ENCODE measurements at regions not wholly inside any gene's neighbourhood (a gene's known extent, or its start where the extent isn't known, plus 50 kb on each side); places are given as distances from the start of the nearest gene placed in this dataset.

DNA sequence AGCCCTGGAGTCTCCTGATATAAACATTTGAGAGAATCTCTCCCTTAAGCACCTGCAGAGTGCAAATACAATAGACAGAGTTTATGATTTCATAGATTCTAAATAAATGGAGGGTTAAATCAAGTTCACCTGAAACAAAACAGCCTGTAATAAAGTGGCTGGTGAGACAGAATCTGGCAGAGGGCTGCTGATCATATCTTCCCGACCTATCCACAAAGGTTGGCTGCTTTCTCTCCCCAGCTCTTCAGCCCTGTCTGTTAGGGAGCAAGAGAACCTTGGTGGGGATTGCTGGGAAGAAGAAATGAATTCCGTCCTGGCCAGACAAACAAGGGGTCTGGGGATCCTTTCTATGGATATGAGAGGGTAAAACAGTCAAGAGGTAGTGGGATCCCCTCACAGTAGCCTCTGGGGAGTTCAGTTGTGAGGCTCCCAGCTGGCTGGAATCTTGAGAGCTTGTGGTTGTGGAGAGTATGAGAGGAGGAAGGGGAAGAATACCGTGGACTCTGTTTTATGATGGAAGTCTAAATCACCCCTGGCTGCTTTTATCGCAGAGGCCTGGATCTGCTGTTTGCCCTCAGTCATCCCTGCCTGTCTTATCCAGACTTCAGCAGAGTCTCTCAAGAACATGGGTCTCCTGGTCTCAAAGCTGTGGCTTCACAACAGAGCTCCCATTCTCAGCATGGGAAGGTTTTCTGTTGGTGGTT lies 451.3 kb downstream of the NTRK3 start:
- TF ChIP-seq, protein P1, sequence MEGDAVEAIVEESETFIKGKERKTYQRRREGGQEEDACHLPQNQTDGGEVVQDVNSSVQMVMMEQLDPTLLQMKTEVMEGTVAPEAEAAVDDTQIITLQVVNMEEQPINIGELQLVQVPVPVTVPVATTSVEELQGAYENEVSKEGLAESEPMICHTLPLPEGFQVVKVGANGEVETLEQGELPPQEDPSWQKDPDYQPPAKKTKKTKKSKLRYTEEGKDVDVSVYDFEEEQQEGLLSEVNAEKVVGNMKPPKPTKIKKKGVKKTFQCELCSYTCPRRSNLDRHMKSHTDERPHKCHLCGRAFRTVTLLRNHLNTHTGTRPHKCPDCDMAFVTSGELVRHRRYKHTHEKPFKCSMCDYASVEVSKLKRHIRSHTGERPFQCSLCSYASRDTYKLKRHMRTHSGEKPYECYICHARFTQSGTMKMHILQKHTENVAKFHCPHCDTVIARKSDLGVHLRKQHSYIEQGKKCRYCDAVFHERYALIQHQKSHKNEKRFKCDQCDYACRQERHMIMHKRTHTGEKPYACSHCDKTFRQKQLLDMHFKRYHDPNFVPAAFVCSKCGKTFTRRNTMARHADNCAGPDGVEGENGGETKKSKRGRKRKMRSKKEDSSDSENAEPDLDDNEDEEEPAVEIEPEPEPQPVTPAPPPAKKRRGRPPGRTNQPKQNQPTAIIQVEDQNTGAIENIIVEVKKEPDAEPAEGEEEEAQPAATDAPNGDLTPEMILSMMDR (IDR thresholded peaks at IDR 0.05; ENCODE audit: control insufficient read depth, extremely low read depth, insufficient read depth) = no peak
- DNase-seq (ENCODE audit: low read depth) = no peak

DNA sequence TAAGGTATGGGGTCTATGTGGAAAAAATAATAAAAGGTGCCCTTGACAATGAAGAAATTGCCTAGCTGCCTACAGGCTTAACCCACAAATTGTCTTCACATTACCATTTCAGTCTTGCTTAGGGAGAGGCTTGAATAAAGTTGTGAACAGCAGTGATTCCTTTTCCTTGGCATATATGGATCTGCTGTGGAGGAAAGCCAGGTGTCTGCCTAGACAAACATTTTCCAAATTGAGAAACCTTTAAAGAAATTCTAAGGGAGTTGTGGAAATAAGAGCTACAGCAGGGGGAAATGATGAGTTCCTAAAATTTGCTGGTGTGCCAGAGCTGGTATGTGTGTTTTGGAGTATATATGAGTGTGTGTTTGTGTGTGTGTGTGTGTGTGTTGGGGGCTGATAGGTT lies 452.1 kb downstream of the NTRK3 start:
- no peak overlapping the region for H3K4me3 ChIP-seq (ENCODE audit: low read depth, low read length)
- DNase-seq (ENCODE audit: low read depth) = no peak
- TF ChIP-seq, protein P1 (IDR thresholded peaks at IDR 0.05; ENCODE audit: control insufficient read depth, extremely low read depth, insufficient read depth) = no peak

More for the DNA sequence above, 451.3 kb downstream of the NTRK3 start:
- no peak overlapping the region for H3K4me3 ChIP-seq (ENCODE audit: low read depth, low read length)

DNA sequence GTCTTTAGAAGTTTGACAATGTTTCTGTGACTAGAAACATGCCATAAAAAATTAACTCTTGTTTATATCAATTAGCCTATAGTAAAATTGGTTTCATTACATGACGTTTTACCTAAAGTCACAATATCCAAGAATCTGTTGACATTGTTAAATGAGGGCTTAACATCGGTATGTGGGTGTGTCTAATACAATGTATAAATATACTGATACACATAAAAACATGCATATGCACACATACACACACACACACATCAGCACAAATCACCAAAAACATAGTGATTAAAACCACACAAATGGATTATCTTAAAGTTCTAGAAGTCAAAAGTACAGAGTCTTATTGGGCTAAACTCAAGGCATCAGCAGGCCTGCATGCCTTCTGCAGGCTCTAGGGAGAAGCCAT lies 456.7 kb downstream of the NTRK3 start:
- H3K4me3 ChIP-seq (ENCODE audit: low read depth, low read length) = no peak overlapping the region
- no peak for DNase-seq (ENCODE audit: low read depth)
- TF ChIP-seq, protein P1 (IDR thresholded peaks at IDR 0.05; ENCODE audit: control insufficient read depth, extremely low read depth, insufficient read depth) = no peak

DNA sequence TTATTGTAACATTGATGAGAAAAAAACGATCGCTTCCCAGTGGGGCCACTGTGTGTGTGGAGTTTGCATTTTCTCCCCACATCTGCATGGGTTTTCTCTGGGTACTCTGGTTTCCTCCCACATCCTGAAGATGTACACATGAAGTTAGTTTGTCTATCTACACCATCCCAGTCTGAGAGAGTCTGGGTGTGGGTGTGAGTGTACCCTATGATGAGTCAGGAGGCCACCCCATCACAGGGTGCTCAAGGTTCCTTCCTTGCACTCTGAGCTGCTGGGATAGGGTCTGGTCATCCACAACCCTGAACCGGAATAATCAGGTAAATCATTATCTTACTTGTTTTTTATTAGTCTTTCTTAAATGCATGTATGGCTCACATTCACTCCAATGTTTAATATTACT lies 457.1 kb downstream of the NTRK3 start:
- TF ChIP-seq, protein P1 (IDR thresholded peaks at IDR 0.05; ENCODE audit: control insufficient read depth, extremely low read depth, insufficient read depth) = no peak
- no peak for DNase-seq (ENCODE audit: low read depth)
- H3K4me3 ChIP-seq (ENCODE audit: low read depth, low read length) = no peak overlapping the region

DNA sequence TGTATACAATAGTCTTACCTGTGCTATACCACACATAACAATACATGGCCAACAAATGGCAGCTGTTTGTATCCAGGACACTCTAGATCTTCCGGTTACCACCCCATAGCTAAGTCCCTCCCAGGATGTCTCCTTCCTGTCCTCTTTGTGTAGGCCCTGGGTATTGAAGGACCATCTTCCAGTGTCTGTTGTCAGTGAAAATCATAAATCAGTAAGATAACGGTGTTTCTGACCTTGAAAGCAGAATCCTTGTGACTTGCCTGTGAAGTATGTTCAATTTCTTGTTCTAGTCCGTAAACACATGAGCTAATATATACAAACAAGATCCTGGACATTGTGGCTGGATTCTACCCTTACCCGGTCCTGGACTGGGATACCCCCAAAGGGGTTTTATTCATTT lies 462.8 kb downstream of the NTRK3 start:
- H3K4me3 ChIP-seq (ENCODE audit: low read depth, low read length) = no peak overlapping the region
- no peak for DNase-seq (ENCODE audit: low read depth)
- TF ChIP-seq, protein P1 (IDR thresholded peaks at IDR 0.05; ENCODE audit: control insufficient read depth, extremely low read depth, insufficient read depth) = no peak

DNA sequence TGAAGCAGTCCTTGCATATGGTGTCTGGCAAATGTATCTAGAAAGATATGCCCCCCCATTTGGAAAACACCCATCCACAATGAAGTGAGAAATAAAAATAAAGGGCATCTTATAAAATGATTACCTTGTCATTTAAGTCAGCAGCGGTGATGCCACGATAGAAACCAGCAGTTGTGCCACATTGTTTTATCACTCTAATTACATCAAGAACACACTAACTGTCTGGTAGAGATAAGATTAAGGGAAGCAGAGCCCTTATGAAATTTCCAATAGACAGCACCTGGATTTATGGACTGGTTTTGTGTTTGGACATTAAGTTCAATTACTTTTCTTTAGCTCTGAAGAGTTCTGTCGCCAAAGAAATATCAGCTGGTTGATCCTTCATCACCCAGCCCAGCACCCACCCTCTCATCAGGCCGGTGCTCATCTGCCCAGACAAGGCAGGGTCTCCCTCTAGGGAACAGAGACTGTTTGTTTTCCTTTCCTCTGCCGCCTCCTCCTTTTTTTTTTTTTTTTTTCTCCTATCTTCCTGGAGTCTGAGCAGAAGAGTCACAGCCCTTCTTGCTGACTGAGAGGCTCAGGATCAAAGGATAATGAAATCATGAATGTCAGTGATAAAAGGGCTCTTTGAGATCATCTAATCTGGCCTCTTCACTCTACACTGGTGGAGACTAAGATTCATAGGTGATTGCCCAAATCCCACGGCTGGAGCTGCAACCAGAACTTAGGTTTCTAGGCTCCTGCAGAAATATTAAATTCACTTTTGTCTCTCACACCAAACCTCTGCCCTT lies 464.1 kb downstream of the NTRK3 start:
- TF ChIP-seq, protein P1 (IDR thresholded peaks at IDR 0.05; ENCODE audit: control insufficient read depth, extremely low read depth, insufficient read depth) = no peak
- no peak for DNase-seq (ENCODE audit: low read depth)
- no peak overlapping the region for H3K4me3 ChIP-seq (ENCODE audit: low read depth, low read length)
